ENCODE measurements at regions not wholly inside any gene's neighbourhood (a gene's known extent, or its start where the extent isn't known, plus 50 kb on each side); places are given as distances from the start of the nearest gene placed in this dataset.

GRCh38 chr18:45378308-45378707, 237.0 kb upstream of the SLC14A2 start:
- no peak for DNase-seq (ENCODE audit: low spot score)

DNA sequence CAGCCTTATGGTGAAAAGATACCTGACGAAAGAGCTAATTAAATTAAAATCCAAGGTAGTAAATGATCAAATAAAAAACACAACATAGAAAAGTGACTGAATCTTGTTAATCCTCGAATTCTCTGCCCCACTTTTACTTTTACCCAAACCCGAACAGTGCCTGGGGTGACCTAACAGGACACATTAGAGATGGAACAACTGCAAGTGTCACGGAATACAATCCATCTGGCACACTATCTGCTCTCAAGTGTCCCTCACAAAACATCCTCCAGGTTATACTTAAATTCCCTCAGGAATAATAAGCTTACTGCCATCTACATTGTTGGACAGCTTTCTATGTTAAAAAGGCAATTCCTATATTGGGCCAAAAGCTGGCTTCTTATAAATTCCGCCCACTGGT, 236.3 kb upstream of the SLC14A2 start:
- DNase-seq (ENCODE audit: low spot score) = no peak

GRCh38 chr18:45379903-45380302, 235.4 kb upstream of the SLC14A2 start:
- DNase-seq (ENCODE audit: low spot score) = no peak

- DNase-seq (ENCODE audit: low spot score) = no peak
Observed at GRCh38 chr18:45381282-45381681, 234.0 kb upstream of the SLC14A2 start.

DNA sequence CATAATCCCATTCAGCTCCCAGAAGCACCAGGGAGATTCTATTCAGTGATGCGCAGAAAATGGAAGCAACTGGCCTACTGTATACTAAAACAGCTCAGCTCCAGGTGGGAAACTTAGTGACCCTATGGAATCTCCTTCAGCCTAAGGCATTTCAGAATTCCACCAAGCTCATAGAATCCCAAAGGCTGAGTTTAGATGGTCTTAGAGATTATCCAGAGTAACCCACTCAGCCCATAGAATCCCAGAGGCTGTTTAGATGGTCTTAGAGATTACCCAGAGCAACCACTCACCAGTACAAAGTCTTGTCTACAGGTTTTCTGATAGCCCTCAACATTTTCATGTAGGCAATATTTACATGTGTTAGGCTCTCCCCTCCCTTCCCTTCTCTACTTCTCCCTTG, 232.0 kb upstream of the SLC14A2 start:
- no peak for DNase-seq (ENCODE audit: low spot score)

GRCh38 chr18:45384137-45384961, 230.9 kb upstream of the SLC14A2 start:
- peak; percentile 32 for DNase-seq (ENCODE audit: low spot score)

DNA sequence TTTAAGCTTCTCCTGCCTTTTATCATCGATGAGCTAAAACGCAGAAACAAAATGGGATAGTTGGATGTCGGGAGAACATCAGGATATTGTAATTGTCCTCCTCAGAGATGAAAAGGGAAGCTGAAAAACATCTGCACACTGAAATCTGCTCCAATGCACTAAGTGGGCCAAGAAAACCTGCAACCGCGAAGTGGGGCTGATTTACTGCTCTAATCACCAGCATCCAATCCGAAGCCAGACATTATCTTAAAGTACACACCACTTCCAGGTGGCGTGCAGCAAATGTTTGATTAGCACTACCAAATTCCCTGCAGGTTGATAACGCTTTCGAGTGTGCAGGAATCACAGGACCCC, 230.3 kb upstream of the SLC14A2 start:
- DNase-seq (ENCODE audit: low spot score) = no peak

GRCh38 chr18:45386041-45386655, 229.1 kb upstream of the SLC14A2 start:
- DNase-seq (ENCODE audit: low spot score) = no peak

- DNase-seq (ENCODE audit: low spot score) = no peak
Observed at GRCh38 chr18:45387229-45387628, 228.0 kb upstream of the SLC14A2 start.

DNA sequence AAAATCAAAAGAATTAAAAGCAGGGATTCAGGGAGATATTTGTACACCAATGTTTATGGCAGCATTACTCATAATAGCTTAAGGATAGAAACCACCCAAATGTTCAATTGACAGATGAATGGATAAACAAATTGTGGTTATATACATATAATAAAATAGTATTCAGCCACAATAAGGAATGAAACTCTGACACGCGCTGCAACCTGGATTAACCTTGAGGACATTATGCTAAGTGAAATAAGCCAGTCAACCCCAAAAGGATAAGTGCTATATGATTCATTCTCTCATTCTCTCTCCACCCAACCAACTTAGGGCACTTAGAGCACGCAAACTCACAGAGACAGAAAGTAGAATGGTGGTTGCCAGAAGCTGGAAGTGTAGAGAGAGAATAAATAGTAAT, 216.8 kb upstream of the SLC14A2 start:
- no peak for DNase-seq (ENCODE audit: low spot score)

DNA sequence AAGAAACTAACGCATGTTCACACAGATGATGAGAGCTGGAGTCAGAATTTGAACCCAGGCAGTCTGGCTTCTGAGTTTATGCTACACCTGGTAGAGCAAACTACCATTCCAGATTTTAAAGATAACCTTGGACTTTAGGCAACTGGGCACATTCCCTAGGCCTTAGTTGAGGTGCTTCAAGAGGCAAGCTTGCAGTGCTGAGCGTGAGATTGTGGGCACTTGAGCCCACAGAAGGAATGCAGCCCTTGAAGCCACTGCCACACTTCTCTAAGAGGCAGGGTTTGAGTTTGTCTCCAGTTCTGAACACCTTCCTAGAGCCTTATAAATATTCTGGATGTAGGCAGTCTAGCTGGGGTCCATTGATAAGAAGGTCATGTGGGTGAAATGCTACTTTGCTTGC, 216.1 kb upstream of the SLC14A2 start:
- DNase-seq (ENCODE audit: low spot score) = no peak

- DNase-seq (ENCODE audit: low spot score) = no peak
Observed at GRCh38 chr18:45399643-45400042, 215.6 kb upstream of the SLC14A2 start.

GRCh38 chr18:45402485-45403056, 212.7 kb upstream of the SLC14A2 start:
- DNase-seq (ENCODE audit: low spot score) = no peak

GRCh38 chr18:45403341-45404049, 211.8 kb upstream of the SLC14A2 start:
- no peak for DNase-seq (ENCODE audit: low spot score)

DNA sequence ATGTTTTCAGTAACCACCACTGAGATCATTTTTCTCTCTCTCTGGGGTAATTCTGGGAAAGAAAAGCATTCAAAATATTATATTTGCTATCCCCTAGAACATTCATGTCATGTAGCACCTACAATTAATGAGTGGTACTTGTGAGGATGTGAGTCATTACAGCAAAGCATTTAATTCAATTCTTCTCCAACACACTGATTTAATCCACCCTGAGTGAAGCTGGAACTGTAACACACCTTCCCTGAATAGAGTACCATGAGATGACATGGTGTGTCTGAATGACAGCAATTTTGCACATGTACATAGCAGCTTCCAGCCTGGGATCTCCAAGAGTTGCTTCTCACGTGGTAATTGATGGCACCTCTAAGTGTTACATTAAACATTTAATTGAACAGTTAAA, 207.1 kb upstream of the SLC14A2 start:
- no peak for DNase-seq (ENCODE audit: low spot score)

- no peak for DNase-seq (ENCODE audit: low spot score)
Observed at GRCh38 chr18:45409971-45410370, 205.3 kb upstream of the SLC14A2 start.

- no peak for DNase-seq (ENCODE audit: low spot score)
Observed at GRCh38 chr18:45412577-45412976, 202.7 kb upstream of the SLC14A2 start.

GRCh38 chr18:45413180-45413836, 202.0 kb upstream of the SLC14A2 start:
- no peak for DNase-seq (ENCODE audit: low spot score)

GRCh38 chr18:45415614-45416013, 199.7 kb upstream of the SLC14A2 start:
- no peak for DNase-seq (ENCODE audit: low spot score)

- DNase-seq (ENCODE audit: low spot score) = no peak
Observed at GRCh38 chr18:45416168-45416567, 199.1 kb upstream of the SLC14A2 start.

DNA sequence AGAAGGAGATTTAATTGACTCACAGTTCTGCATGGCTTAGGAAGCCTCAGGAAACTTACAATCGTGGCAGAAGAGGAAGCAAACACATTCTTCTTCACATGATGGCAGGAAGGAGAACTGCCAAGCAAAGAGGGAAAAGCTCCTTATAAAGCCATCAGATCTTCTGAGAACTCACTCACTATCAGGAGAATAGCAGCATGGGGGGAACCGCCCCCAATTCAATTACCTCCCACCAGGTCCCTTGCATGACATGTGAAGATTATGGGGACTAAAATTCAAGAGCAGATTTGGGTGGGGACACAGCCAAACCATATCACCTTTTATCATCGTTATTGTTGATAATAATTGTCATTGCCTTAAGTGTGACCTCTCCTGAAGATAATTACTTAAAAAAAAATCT, 197.9 kb upstream of the SLC14A2 start:
- no peak for DNase-seq (ENCODE audit: low spot score)

DNA sequence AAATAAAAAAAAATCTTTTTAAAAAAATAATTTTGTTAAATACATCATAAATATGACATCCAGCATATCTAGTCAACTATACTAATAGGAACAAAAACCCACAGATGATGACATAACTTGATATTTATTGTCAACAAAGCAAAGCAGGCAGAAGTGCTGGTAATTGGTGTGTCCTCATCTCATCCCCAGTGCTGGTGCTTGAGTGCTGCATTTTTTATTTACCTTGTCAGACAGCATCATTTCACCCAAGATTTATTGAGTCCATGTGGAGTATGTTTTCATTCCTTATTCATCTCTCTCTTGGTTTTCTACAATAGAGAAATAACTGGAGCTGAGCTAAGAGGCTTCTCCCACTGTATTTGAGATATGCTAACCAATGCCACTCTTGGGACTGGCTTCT, 191.6 kb upstream of the SLC14A2 start:
- DNase-seq (ENCODE audit: low spot score) = no peak

All from globus pallidus (tissue), 1 donor.